OCI-LY7 (cell line): ENCODE measurements at regions not wholly inside any gene's neighbourhood (a gene's known extent, or its start where the extent isn't known, plus 50 kb on each side); places are given as distances from the start of the nearest gene placed in this dataset.

Experiments
- CTCF ChIP-seq: fragments of 200-600 bp; sonication (generic); conservative IDR thresholded peaks from 2 replicates; pipeline ENCODE4 v1.5.1; 2014; ENCODE audit warnings: mild to moderate bottlenecking, antibody characterized with exemption, low read length, moderate library complexity, mixed read lengths
- EZH2phosphoT487 ChIP-seq: fragments of 200-600 bp; sonication (generic); IDR thresholded peaks from 2 replicates; pipeline ENCODE4 v1.6.1; 2018; ENCODE audit warnings: low read depth, borderline replicate concordance, mild to moderate bottlenecking, mixed run types, antibody characterized with exemption, low read length, moderate library complexity, mixed read lengths

GRCh38 chr9:86494644-86495111 lies 140.5 kb upstream of the TUT7 start:
- TF ChIP-seq CTCF (no peak), EZH2phosphoT487 (no peak)
